ENCODE measurements at regions not wholly inside any gene's neighbourhood (a gene's known extent, or its start where the extent isn't known, plus 50 kb on each side); places are given as distances from the start of the nearest gene placed in this dataset.

DNA sequence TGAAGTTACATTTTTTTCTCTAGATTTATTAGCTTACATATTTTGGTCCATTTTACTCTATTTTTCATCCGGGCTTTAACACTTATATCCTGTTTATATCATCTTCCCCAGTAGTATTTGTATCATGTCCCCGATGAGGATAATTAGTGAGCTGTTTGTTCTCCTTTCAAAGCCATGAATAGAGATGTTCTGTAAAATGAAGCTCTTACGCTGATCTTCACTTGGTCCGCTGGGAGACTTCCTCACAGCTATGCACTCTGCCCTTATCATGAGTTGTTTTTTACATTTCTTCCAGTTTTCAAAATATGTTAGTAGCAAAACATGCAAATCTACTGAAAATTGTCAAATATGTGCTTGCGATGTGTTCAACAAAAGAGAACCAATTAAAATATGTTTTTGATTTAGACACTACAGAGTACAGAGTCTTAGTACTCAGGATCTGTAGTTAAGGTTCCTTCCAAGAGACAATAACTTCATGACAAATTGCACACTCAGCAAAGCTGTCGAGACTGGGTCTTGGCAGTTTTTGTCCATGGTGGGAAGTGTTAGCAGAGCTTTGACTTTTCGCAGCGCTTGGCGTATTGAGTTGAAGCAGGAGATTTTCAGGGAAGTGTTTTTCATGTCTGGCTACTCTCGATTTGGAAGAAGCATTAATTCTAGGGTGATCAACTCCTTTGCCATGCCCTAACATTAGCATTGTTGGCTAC, 292.0 kb upstream of the ADAMTS5 start:
- no peak overlapping the region for H3K27ac ChIP-seq
- no peak for DNase-seq (ENCODE audit: low spot score)
- TF ChIP-seq, protein P1, sequence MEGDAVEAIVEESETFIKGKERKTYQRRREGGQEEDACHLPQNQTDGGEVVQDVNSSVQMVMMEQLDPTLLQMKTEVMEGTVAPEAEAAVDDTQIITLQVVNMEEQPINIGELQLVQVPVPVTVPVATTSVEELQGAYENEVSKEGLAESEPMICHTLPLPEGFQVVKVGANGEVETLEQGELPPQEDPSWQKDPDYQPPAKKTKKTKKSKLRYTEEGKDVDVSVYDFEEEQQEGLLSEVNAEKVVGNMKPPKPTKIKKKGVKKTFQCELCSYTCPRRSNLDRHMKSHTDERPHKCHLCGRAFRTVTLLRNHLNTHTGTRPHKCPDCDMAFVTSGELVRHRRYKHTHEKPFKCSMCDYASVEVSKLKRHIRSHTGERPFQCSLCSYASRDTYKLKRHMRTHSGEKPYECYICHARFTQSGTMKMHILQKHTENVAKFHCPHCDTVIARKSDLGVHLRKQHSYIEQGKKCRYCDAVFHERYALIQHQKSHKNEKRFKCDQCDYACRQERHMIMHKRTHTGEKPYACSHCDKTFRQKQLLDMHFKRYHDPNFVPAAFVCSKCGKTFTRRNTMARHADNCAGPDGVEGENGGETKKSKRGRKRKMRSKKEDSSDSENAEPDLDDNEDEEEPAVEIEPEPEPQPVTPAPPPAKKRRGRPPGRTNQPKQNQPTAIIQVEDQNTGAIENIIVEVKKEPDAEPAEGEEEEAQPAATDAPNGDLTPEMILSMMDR (IDR thresholded peaks at IDR 0.05) = no peak
- H3K4me3 ChIP-seq = no peak overlapping the region

DNA sequence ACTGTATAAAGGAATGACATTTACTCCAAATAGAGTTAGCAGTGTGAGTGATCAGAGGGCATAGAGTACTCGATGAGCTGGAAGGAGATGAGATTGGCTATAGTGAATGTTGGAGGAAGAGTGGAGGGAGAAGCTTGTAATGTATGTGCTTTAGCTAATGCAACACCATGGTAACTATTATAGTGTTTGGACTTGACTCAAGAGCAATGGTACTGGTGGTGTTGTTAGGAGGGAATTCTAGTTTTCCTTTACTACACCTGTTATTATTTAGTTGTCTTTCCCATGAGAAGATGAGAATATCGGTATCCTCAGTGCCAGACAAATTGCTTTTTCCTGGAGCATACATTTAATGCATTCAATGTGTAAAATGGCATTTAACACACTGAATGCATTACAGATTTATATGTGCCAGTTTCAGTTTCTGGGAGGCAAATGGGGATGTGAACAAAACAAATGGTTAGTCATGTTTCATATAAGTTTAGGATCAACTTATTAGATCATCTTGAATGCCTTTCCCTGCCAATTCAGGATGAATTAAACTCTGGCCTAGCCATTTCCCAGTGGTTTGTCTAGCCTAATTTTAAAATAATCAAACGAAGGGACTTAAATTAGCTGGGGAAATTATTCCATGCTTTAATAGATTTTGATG, 291.1 kb upstream of the ADAMTS5 start:
- TF ChIP-seq, protein P1 (IDR thresholded peaks at IDR 0.05) = no peak
- Histone ChIP-seq H3K27ac (no peak overlapping the region), H3K4me3 (no peak overlapping the region)
- DNase-seq (ENCODE audit: low spot score) = no peak

DNA sequence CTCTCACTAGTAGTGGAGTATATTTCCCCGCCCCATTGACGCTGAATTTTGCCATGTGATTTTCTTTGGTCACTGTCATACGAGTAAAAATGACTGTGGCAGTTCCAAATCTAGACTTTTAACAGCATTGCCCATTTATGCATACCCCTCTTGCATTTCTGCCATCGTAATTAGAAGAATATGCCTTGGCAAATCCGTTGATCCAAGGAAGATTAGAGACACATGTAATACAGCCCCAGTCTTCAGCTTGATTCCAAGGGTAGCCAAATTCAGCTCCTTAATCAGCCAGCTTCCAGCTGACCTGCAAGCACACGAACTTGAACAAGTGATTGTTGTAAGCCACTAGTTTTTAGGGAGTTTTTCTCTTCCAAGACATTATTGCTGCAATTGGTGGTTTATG, 290.3 kb upstream of the ADAMTS5 start:
- H3K4me3 ChIP-seq = no peak overlapping the region
- no peak overlapping the region for H3K27ac ChIP-seq
- DNase-seq (ENCODE audit: low spot score) = no peak
- TF ChIP-seq, protein P1 (IDR thresholded peaks at IDR 0.05) = no peak

DNA sequence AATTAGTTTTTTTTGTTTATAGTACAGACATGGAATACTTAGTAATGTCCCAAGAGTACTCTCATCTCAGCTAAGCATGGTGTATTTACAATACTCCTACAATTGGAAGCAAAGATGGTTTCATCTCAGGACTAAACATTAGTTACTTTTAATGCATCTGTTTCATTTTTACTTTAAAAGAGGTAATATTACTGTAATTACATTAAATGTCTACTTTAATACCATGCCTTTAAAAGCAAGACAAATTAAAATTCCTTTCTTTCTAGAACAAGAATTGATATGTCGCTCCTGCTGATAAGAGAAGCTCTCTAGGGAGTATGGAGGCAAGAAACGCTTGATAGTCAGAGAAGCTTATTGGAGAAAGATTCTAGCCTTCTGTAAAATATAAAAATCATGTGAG, 284.9 kb upstream of the ADAMTS5 start:
- Histone ChIP-seq H3K4me3 (no peak overlapping the region), H3K27ac (no peak overlapping the region)
- no peak for DNase-seq (ENCODE audit: low spot score)
- TF ChIP-seq, protein P1 (IDR thresholded peaks at IDR 0.05) = no peak

DNA sequence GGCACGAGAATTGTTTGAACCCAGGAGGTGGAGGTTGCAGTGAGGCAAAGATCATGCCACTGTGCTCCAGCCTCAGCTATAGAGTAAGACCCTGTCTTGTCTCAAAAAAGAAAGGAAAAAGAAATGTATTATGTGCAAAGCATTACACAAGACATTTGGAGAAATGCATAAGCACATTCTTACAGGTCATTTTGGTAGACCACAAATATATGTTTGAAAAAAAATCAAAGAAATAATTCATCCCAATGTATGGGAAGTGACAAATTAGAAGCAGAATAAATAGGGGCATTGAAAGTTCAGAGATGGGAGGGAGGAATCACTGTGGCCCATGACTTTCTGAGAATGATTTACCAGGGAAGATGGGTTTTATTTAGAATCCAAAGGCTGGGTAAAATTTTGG, 283.5 kb upstream of the ADAMTS5 start:
- no peak overlapping the region for H3K27ac ChIP-seq
- no peak overlapping the region for H3K4me3 ChIP-seq
- TF ChIP-seq, protein P1 (IDR thresholded peaks at IDR 0.05) = no peak

DNA sequence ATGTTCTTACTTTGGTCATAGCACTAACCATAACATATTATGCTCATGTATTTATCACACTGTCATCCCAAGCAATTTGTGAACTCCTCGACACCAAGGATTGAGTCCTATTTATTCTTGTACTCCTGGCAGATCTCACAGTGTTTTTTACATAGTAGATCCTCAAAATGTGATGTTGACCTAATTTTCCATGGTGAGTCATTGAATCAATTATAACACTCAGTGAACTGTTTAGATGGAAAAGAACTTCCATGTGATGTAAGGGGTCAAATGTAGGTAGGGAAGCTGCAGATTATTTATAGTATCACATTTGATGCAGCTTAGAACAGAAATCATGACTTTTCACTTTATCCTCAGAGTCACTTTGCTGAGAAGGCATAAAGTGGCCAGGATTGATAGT, 281.9 kb upstream of the ADAMTS5 start:
- no peak overlapping the region for H3K4me3 ChIP-seq
- no peak overlapping the region for H3K27ac ChIP-seq
- TF ChIP-seq, protein P1 (IDR thresholded peaks at IDR 0.05) = no peak

More for the DNA sequence above, 283.5 kb upstream of the ADAMTS5 start:
- no peak for DNase-seq (ENCODE audit: low spot score)

DNA sequence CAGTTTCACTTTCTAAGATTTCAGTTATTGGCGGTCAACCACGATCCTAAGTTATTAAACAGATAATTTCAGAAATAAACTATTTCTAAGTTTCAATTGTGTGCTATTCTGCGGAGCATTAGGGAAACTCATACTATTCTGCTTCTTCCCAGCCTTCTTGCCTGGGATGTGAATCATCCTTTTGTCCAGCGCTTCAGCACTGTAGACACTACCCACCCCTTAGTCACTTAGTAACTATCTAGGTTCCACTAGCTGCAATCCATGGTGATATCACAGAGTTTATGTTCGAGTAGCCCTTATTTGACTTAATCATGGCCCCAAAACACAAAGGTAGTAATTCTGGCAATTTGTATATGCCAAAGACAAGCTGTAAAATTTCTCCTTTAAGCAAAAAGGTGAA, 279.9 kb upstream of the ADAMTS5 start:
- Histone ChIP-seq H3K27ac (no peak overlapping the region), H3K4me3 (no peak overlapping the region)
- TF ChIP-seq, protein P1 (IDR thresholded peaks at IDR 0.05) = no peak
- no peak for DNase-seq (ENCODE audit: low spot score)

More for the DNA sequence above, 281.9 kb upstream of the ADAMTS5 start:
- no peak for DNase-seq (ENCODE audit: low spot score)

Measured in coronary artery (tissue), 2 donors.